AG08395 (cell line): ENCODE measurements at regions not wholly inside any gene's neighbourhood (a gene's known extent, or its start where the extent isn't known, plus 50 kb on each side); places are given as distances from the start of the nearest gene placed in this dataset.
"Not testable (repeated sequence)": the region's sequence is repeated elsewhere in the genome, so short reads cannot be mapped to it uniquely, and the experiment has no call there.

ENCODE experiments used
- DNase-seq: peaks from one replicate; pipeline ENCODE4 v3.0.0; 2012; ENCODE audit warnings: mixed read lengths, low spot score

- DNase-seq, result no peak
Observed at GRCh38 chr10:130351466-130352290, 215.5 kb downstream of the GLRX3 start.

- no peak for DNase-seq
Observed at GRCh38 chr10:130352291-130352645, 216.1 kb downstream of the GLRX3 start.

GRCh38 chr10:130353928-130354572 is 217.9 kb downstream of the GLRX3 start:
- DNase-seq, result no peak

- DNase-seq, result no peak
Observed at GRCh38 chr10:130354573-130354954, 218.4 kb downstream of the GLRX3 start.

- no peak for DNase-seq
Observed at GRCh38 chr10:130354976-130355795, 219.0 kb downstream of the GLRX3 start.

GRCh38 chr10:130356429-130356828 is 220.2 kb downstream of the GLRX3 start:
- DNase-seq, result not testable (repeated sequence)

GRCh38 chr10:130357226-130357625 is 221.0 kb downstream of the GLRX3 start:
- DNase-seq, result no peak

- DNase-seq, result no peak
Observed at GRCh38 chr10:130357951-130358350, 221.8 kb downstream of the GLRX3 start.

- DNase-seq, result no peak
Observed at GRCh38 chr10:130358981-130359650, 222.9 kb downstream of the GLRX3 start.

- no peak for DNase-seq
Observed at GRCh38 chr10:130359711-130360110, 223.5 kb downstream of the GLRX3 start.

GRCh38 chr10:130360826-130361311 is 224.7 kb downstream of the GLRX3 start:
- no peak for DNase-seq

- DNase-seq, result no peak
Observed at GRCh38 chr10:130361351-130362105, 225.3 kb downstream of the GLRX3 start.

GRCh38 chr10:130362308-130362761 is 226.1 kb downstream of the GLRX3 start:
- DNase-seq, result no peak

GRCh38 chr10:130363051-130363450 is 226.9 kb downstream of the GLRX3 start:
- no peak for DNase-seq

GRCh38 chr10:130363899-130364445 is 227.8 kb downstream of the GLRX3 start:
- DNase-seq, result no peak

GRCh38 chr10:130364631-130365411 is 228.6 kb downstream of the GLRX3 start:
- DNase-seq, result no peak

GRCh38 chr10:130368761-130369560 is 232.8 kb downstream of the GLRX3 start:
- no peak for DNase-seq

GRCh38 chr10:130369645-130370381 is 233.6 kb downstream of the GLRX3 start:
- DNase-seq, result no peak
